H9 (cell line): ENCODE measurements at regions not wholly inside any gene's neighbourhood (a gene's known extent, or its start where the extent isn't known, plus 50 kb on each side); places are given as distances from the start of the nearest gene placed in this dataset.

Experiments
- DNase-seq: peaks from one replicate; pipeline ENCODE4 v3.0.0-alpha.2; 2017
- H2AFZ ChIP-seq: one replicate; pipeline ENCODE4 v1.6.1; 2013; ENCODE audit warnings: mild to moderate bottlenecking, low read length, control low read depth, moderate library complexity
- H2AK5ac ChIP-seq: 2 replicates; pipeline ENCODE4 v1.6.1; 2013; ENCODE audit warnings: low read length, control low read depth, mixed read lengths; ENCODE audit not compliant: insufficient read length
- H2BK120ac ChIP-seq: one replicate; pipeline ENCODE4 v1.6.1; 2013; ENCODE audit warnings: low read depth, mild to moderate bottlenecking, low read length, control low read depth, inconsistent platforms; ENCODE audit not compliant: poor library complexity, severe bottlenecking
- H2BK12ac ChIP-seq: 2 replicates; pipeline ENCODE4 v1.6.1; 2013; ENCODE audit warnings: low read length, control low read depth, mixed read lengths, low read depth; ENCODE audit not compliant: insufficient read length
- H2BK15ac ChIP-seq: 2 replicates; pipeline ENCODE4 v1.6.1; 2013; ENCODE audit warnings: low read depth, low read length, control low read depth
- H2BK20ac ChIP-seq: one replicate; pipeline ENCODE4 v1.6.1; 2013; ENCODE audit warnings: low read depth, mild to moderate bottlenecking, low read length, control low read depth, inconsistent platforms; ENCODE audit not compliant: poor library complexity, severe bottlenecking
- H2BK5ac ChIP-seq: 2 replicates; pipeline ENCODE4 v1.6.1; 2013; ENCODE audit warnings: low read length, control low read depth, mixed read lengths; ENCODE audit not compliant: insufficient read length
- H3K14ac ChIP-seq: 2 replicates; pipeline ENCODE4 v1.6.1; 2013; ENCODE audit warnings: low read length, control low read depth; ENCODE audit not compliant: insufficient read depth
- H3K18ac ChIP-seq: 2 replicates; pipeline ENCODE4 v1.6.1; 2013; ENCODE audit warnings: low read depth, mild to moderate bottlenecking, mixed read lengths, low read length, control low read depth; ENCODE audit not compliant: insufficient read length
- H3K23ac ChIP-seq: 2 replicates; pipeline ENCODE4 v1.6.1; 2013; ENCODE audit warnings: low read length, control low read depth, mixed read lengths, low read depth; ENCODE audit not compliant: insufficient read length
- H3K23me2 ChIP-seq: 2 replicates; pipeline ENCODE4 v1.6.1; 2013; ENCODE audit warnings: low read depth, mild to moderate bottlenecking, mixed read lengths, low read length, control low read depth; ENCODE audit not compliant: insufficient read length, poor library complexity, severe bottlenecking
- H3K27ac ChIP-seq: 2 replicates; pipeline ENCODE4 v1.5.1; 2013; ENCODE audit warnings: low read length, control low read depth, mixed read lengths, low read depth; ENCODE audit not compliant: insufficient read length
- H3K27me3 ChIP-seq: 2 replicates; pipeline ENCODE4 v1.6.1; 2013; ENCODE audit warnings: low read length, control low read depth, inconsistent platforms; ENCODE audit not compliant: insufficient read depth
- H3K4ac ChIP-seq: 2 replicates; pipeline ENCODE4 v1.6.1; 2013; ENCODE audit warnings: low read depth, mild to moderate bottlenecking, control low read depth, inconsistent platforms, low read length, moderate library complexity
- H3K4me1 ChIP-seq: 2 replicates; pipeline ENCODE4 v1.6.1; 2013; ENCODE audit warnings: low read length, control low read depth, inconsistent platforms; ENCODE audit not compliant: insufficient read depth
- H3K4me2 ChIP-seq: 2 replicates; pipeline ENCODE4 v1.6.1; 2013; ENCODE audit warnings: low read length, control low read depth, mixed read lengths; ENCODE audit not compliant: insufficient read length, insufficient read depth
- H3K56ac ChIP-seq: 2 replicates; pipeline ENCODE4 v1.6.1; 2013; ENCODE audit warnings: low read depth, mild to moderate bottlenecking, mixed read lengths, low read length, control low read depth; ENCODE audit not compliant: insufficient read length
- H3K79me1 ChIP-seq: 2 replicates; pipeline ENCODE4 v1.6.1; 2013; ENCODE audit warnings: low read depth, mild to moderate bottlenecking, moderate library complexity, low read length, control low read depth, inconsistent platforms; ENCODE audit not compliant: insufficient read depth, poor library complexity, severe bottlenecking
- H3K79me2 ChIP-seq: 2 replicates; pipeline ENCODE4 v1.6.1; 2013; ENCODE audit warnings: low read length, control low read depth, inconsistent platforms; ENCODE audit not compliant: insufficient read depth
- H3K9ac ChIP-seq: 2 replicates; pipeline ENCODE4 v1.6.1; 2013; ENCODE audit warnings: low read length, control low read depth, mixed read lengths; ENCODE audit not compliant: insufficient read length; ENCODE audit errors: extremely low read depth
- H3K9me3 ChIP-seq: one replicate; pipeline ENCODE4 v1.6.1; 2013; ENCODE audit warnings: low read depth, low read length, inconsistent platforms; ENCODE audit not compliant: control insufficient read depth
- H3T11ph ChIP-seq: one replicate; pipeline ENCODE4 v1.6.1; 2013; ENCODE audit warnings: mild to moderate bottlenecking, low read length, control low read depth, inconsistent platforms
- H4K20me1 ChIP-seq: one replicate; pipeline ENCODE4 v1.6.1; 2013; ENCODE audit not compliant: control insufficient read depth, insufficient read length, insufficient read depth
- H4K5ac ChIP-seq: 2 replicates; pipeline ENCODE4 v1.6.1; 2013; ENCODE audit warnings: low read depth, mild to moderate bottlenecking, mixed read lengths, low read length, control low read depth; ENCODE audit not compliant: insufficient read length
- H4K8ac ChIP-seq: replicated peaks from 2 replicates; pipeline ENCODE4 v1.6.1; 2013; ENCODE audit warnings: low read length, control low read depth, mixed read lengths, low read depth; ENCODE audit not compliant: insufficient read length
- H4K91ac ChIP-seq: 2 replicates; pipeline ENCODE4 v1.6.1; 2013; ENCODE audit warnings: low read depth, mild to moderate bottlenecking, moderate library complexity, mixed read lengths, low read length, control low read depth; ENCODE audit not compliant: insufficient read length
- H3K27ac Mint-ChIP-seq, 3 experiments: 2 replicates in 2 of 3; 3 replicates in 1 of 3; pipeline ENCODE4 v1.8.0; 2020 to 2021; ENCODE audit warnings: mixed read lengths in 3 of 3, mild to moderate bottlenecking in 1 of 3, moderate library complexity in 1 of 3
- H3K27me3 Mint-ChIP-seq: 2 replicates; pipeline ENCODE4 v1.8.0; 2021; ENCODE audit warnings: low read depth, mild to moderate bottlenecking, moderate library complexity, mixed read lengths
- H3K36me3 Mint-ChIP-seq, 3 experiments: 2 replicates in 2 of 3; 3 replicates in 1 of 3; pipeline ENCODE4 v1.8.0; 2020 to 2021; ENCODE audit warnings: low read depth in 3 of 3, mixed read lengths in 3 of 3; ENCODE audit not compliant: insufficient read depth in 1 of 3
- H3K4me1 Mint-ChIP-seq, 2 experiments: 2 replicates each; pipeline ENCODE4 v1.8.0; 2020; ENCODE audit warnings: mixed read lengths in 2 of 2
- H3K4me3 Mint-ChIP-seq, 2 experiments: 2 replicates in 1 of 2; 3 replicates in 1 of 2; pipeline ENCODE4 v1.8.0; 2020 to 2021; ENCODE audit warnings: mild to moderate bottlenecking in 2 of 2, mixed read lengths in 2 of 2, moderate library complexity in 1 of 2
- H3K9me3 Mint-ChIP-seq, 2 experiments: 2 replicates in 1 of 2; 3 replicates in 1 of 2; pipeline ENCODE4 v1.8.0; 2020; ENCODE audit warnings: mild to moderate bottlenecking in 2 of 2, mixed read lengths in 2 of 2, moderate library complexity in 1 of 2
- WGBS: extraction: QIAGEN DNeasy Blood & Tissue Kit; methylation state at CpG from one replicate; pipeline ENCODE4 v1.1.7; 2013; ENCODE audit warnings: missing lambda C conversion rate, low lambda C conversion rate, mixed read lengths; ENCODE audit not compliant: insufficient read length; ENCODE audit errors: extremely low coverage; 5-methylcytosine and 5-hydroxymethylcytosine counted together
- TF ChIP-seq, protein P1 (sequence below): fragments of 200-600 bp; sonication (generic); conservative IDR thresholded peaks from 3 replicates; pipeline ENCODE4 v1.8.0; 2021; ENCODE audit warnings: antibody characterized with exemption, mild to moderate bottlenecking

DNA sequence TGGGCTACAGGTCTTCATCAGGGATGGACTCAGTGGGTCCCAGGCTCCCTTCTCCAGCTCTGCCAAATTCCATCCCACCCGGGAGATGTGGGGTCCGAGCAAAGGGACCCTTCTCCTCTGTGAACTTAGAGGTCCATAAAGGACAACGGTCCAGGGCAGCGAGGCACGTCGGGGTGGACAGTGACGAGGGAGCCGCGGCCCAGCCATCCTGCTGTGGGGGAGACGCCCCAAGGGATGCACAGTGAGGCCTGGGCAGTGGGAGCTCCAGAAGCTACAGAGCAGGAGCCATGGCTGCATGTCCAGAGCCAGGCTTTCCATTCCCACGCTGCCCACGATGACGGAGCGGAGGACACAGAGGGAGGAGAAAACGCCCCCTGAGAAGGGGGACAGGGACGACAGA lies 107.5 kb upstream of the PPP1R26 start:
- Histone ChIP-seq H3K9me3 (no peaks in the 10 kb centered on the region), H3T11ph (no peak overlapping the region), H3K4me1 (peaks cover 2% of the 10 kb centered on the region; the same call in 1 of the 2 replicates), H2BK15ac (no peak overlapping the region), H3K23me2 (no peaks in the 10 kb centered on the region), H2AK5ac (no peak overlapping the region), H3K79me2 (no peaks in the 10 kb centered on the region), H3K4ac (no peak overlapping the region), H4K5ac (no peak overlapping the region), H3K79me1 (no peaks in the 10 kb centered on the region), H3K27ac (no peak overlapping the region), H3K56ac (no peak overlapping the region), H3K27me3 (no peaks in the 10 kb centered on the region), H2BK12ac (no peak overlapping the region), H3K14ac (no peak overlapping the region; the same call in 1 of the 2 replicates), H4K91ac (no peak overlapping the region), H4K8ac (no peak overlapping the region), H2AFZ (no peak overlapping the region), H2BK20ac (no peak overlapping the region), H3K18ac (no peak overlapping the region), H3K9ac (no peak overlapping the region), H2BK5ac (no peak overlapping the region), H3K23ac (no peak overlapping the region), H3K4me2 (no peak overlapping the region), H4K20me1 (no peaks in the 10 kb centered on the region), H2BK120ac (no peak overlapping the region)
- H3K4me3 Mint-ChIP-seq, result no peak overlapping the region
- TF ChIP-seq, protein P1, sequence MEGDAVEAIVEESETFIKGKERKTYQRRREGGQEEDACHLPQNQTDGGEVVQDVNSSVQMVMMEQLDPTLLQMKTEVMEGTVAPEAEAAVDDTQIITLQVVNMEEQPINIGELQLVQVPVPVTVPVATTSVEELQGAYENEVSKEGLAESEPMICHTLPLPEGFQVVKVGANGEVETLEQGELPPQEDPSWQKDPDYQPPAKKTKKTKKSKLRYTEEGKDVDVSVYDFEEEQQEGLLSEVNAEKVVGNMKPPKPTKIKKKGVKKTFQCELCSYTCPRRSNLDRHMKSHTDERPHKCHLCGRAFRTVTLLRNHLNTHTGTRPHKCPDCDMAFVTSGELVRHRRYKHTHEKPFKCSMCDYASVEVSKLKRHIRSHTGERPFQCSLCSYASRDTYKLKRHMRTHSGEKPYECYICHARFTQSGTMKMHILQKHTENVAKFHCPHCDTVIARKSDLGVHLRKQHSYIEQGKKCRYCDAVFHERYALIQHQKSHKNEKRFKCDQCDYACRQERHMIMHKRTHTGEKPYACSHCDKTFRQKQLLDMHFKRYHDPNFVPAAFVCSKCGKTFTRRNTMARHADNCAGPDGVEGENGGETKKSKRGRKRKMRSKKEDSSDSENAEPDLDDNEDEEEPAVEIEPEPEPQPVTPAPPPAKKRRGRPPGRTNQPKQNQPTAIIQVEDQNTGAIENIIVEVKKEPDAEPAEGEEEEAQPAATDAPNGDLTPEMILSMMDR, result no peak
- peaks cover 0 to 5% of the 10 kb centered on the region in 2 experiments; a peak in 3 of 5 replicates for H3K9me3 Mint-ChIP-seq
- DNase-seq, result no peak
- peaks cover 0 to 5% (median 4%) of the 10 kb centered on the region in 3 experiments; a peak in 3 of 7 replicates for H3K36me3 Mint-ChIP-seq
- H3K4me1 Mint-ChIP-seq, result peaks cover 26 to 28% of the 10 kb centered on the region in 2 experiments
- H3K27me3 Mint-ChIP-seq, result no peaks in the 10 kb centered on the region
- no CpG with 5 or more reads among the region's 16 CpGs for WGBS
- no peak overlapping the region for H3K27ac Mint-ChIP-seq
